Kidney (tissue), 13 donors: ENCODE measurements at regions not wholly inside any gene's neighbourhood (a gene's known extent, or its start where the extent isn't known, plus 50 kb on each side); places are given as distances from the start of the nearest gene placed in this dataset.

ENCODE experiments used
- DNase-seq, 5 donors: peaks; one replicate each; pipeline ENCODE4 v3.0.0-alpha.2; 2013 to 2020
- FAIRE-seq: peaks from 2 replicates; lab custom pipeline; 2012; peaks lifted over from hg19 to GRCh38; lab: Jason Lieb, UNC
- H3K27ac ChIP-seq, 2 donors: one replicate each; pipeline ENCODE4 v1.7.0; 2013; ENCODE audit warnings: low read depth in 2 of 2, low read length in 2 of 2, inconsistent platforms in 1 of 2
- H3K27me3 ChIP-seq: one replicate; pipeline ENCODE4 v1.7.1; 2013; ENCODE audit warnings: low read length, inconsistent platforms; ENCODE audit not compliant: control insufficient read depth, insufficient read depth
- H3K36me3 ChIP-seq, 3 donors: one replicate each; pipeline versions ENCODE4 v1.7.0 to v1.7.1; 2013; ENCODE audit warnings: low read length in 3 of 3, control low read depth in 1 of 3, inconsistent platforms in 1 of 3; ENCODE audit not compliant: insufficient read depth in 3 of 3, control insufficient read depth in 2 of 3
- H3K4me1 ChIP-seq, 3 donors: one replicate each; pipeline versions ENCODE4 v1.7.0 to v1.7.1; 2013; ENCODE audit warnings: low read length in 3 of 3, inconsistent platforms in 1 of 3, low read depth in 1 of 3; ENCODE audit not compliant: control insufficient read depth in 2 of 3, insufficient read depth in 2 of 3
- H3K4me3 ChIP-seq, 3 donors: one replicate each; pipeline versions ENCODE4 v1.7.0 to v1.8.1; 2013; ENCODE audit warnings: low read length in 3 of 3, control low read depth in 1 of 3, inconsistent platforms in 1 of 3
- H3K9ac ChIP-seq, 3 donors: one replicate each; pipeline versions ENCODE4 v1.7.0 to v1.7.1; 2013; ENCODE audit warnings: low read length in 3 of 3, control low read depth in 1 of 3, inconsistent platforms in 1 of 3
- H3K9me3 ChIP-seq, 3 donors: one replicate each; pipeline versions ENCODE4 v1.7.0 to v1.7.1; 2013; ENCODE audit warnings: low read length in 3 of 3, control low read depth in 1 of 3, inconsistent platforms in 1 of 3; ENCODE audit not compliant: control insufficient read depth in 2 of 3, insufficient read depth in 1 of 3
- CTCF ChIP-seq: IDR thresholded peaks from 3 replicates; pipeline ENCODE4 v1.5.1; 2012; ENCODE audit warnings: mild to moderate bottlenecking, moderate library complexity, borderline replicate concordance; ENCODE audit not compliant: insufficient read depth; ENCODE audit errors: extremely low read depth
- intact Hi-C: fragments of 100-400 bp; cut with DNase I; formaldehyde crosslinking; loops from one replicate; pipeline ENCODE4 v1.11.1; 2022
- donor health status: control.
- donor health status: control.
- donor health status: control.
- donor health status: control.
- donor health status: control.
- donor health status: DM: yes; HTN: yes; CAD: no.
- donor health status: Normal renal cell carcinoma (clear cell type).

DNA sequence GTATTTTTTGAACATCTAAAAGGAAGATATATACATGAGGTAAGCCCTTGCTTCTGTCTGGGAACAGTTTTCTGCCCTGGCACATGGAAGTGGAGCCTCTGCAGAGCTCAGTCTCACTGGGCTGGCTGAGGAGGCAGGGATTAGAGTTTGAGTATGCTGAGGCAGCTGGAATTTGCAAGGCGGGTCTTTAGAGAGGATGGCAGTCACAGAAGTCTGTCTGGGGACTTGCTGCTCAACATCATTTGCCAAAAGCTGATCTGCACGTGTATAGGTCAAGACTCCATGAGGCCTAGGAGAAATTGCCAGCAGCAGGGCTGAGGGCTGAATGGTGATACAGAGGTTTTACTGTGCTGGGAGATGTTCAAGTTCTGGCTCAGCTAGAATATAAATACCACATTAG is 163.6 kb upstream of the ANK2 start:
- TF ChIP-seq CTCF, result no peak
- H3K9me3 ChIP-seq, result no peaks in the 10 kb centered on the region
- FAIRE-seq, result no peak
- no peak overlapping the region for H3K9ac ChIP-seq
- H3K27ac ChIP-seq, result no peak overlapping the region
- no peaks in the 10 kb centered on the region for H3K36me3 ChIP-seq
- no peaks in the 10 kb centered on the region for H3K4me1 ChIP-seq
- H3K4me3 ChIP-seq, result no peak overlapping the region
- H3K27me3 ChIP-seq, result no peaks in the 10 kb centered on the region
- DNase-seq, result no peak
- intact Hi-C loops, result no loop called here

- H3K36me3 ChIP-seq, result no peaks in the 10 kb centered on the region
- no peak overlapping the region for H3K4me3 ChIP-seq
- H3K9me3 ChIP-seq, result no peaks in the 10 kb centered on the region
- DNase-seq, result no peak
- TF ChIP-seq CTCF, result no peak
- no peak overlapping the region for H3K27ac ChIP-seq
- no peak overlapping the region for H3K9ac ChIP-seq
- H3K4me1 ChIP-seq, result no peaks in the 10 kb centered on the region
- no peaks in the 10 kb centered on the region for H3K27me3 ChIP-seq
- no peak for FAIRE-seq
- intact Hi-C loops, result no loop called here
These were observed 160.8 kb upstream of the ANK2 start for GRCh38 chr4:112888622-112889021.

- H3K27me3 ChIP-seq, result no peaks in the 10 kb centered on the region
- no peaks in the 10 kb centered on the region for H3K9me3 ChIP-seq
- intact Hi-C loops, result no loop called here
- no peaks in the 10 kb centered on the region for H3K36me3 ChIP-seq
- no peak for DNase-seq
- no peak overlapping the region for H3K9ac ChIP-seq
- no peak overlapping the region for H3K4me3 ChIP-seq
- H3K4me1 ChIP-seq, result no peaks in the 10 kb centered on the region
- no peak overlapping the region for H3K27ac ChIP-seq
- FAIRE-seq, result peak; percentile 92
- TF ChIP-seq CTCF, result no peak
These were observed 160.3 kb upstream of the ANK2 start for GRCh38 chr4:112889199-112889598.
